Lung microvascular endothelial cell (primary cell): ENCODE measurements at regions not wholly inside any gene's neighbourhood (a gene's known extent, or its start where the extent isn't known, plus 50 kb on each side); places are given as distances from the start of the nearest gene placed in this dataset.
A peak's percentile ranks its signal among the peaks of the same experiment; 100 is the strongest.

ENCODE experiments used
- DNase-seq, 2 donors: peaks; one replicate each; pipeline versions ENCODE4 v3.0.0 to v3.0.0-alpha.2; 2010; ENCODE audit warnings: low read depth in 2 of 2

- DNase-seq: no peak
Observed at GRCh38 chr6:123127807-123128206, 131.8 kb downstream of the CLVS2 start.

GRCh38 chr6:123150076-123150475, 154.0 kb downstream of the CLVS2 start:
- DNase-seq: peak in 1 of 2 donors; percentile 14

- no peak for DNase-seq
Observed at GRCh38 chr6:123159861-123160260, 163.8 kb downstream of the CLVS2 start.
